GM12878 (cell line): ENCODE measurements at regions not wholly inside any gene's neighbourhood (a gene's known extent, or its start where the extent isn't known, plus 50 kb on each side); places are given as distances from the start of the nearest gene placed in this dataset.

Experiments used
- ATAC-seq: fragments of 200-7000 bp; cut with Tn5 transposase; 3 replicates; pipeline ENCODE4 v1.9.1; 2020; ENCODE audit warnings: mild to moderate bottlenecking, moderate library complexity
- BruUV-seq: library from RNA; stranded (reverse); fragments of 400-500 nt; replicated peaks from 2 replicates; lab custom pipeline; 2021; lab: Mats Ljungman, UMichigan
- CTCF ChIA-PET: fragments of 300-600 bp; sonication (Branson Sonifier 250); formaldehyde crosslinking; extraction: SDS; loops from one replicate; lab custom pipeline; 2021; ENCODE audit warnings: inconsistent platforms; lab: Yijun Ruan, JAX
- POLR2A ChIA-PET: fragments of 350-600 bp; formaldehyde crosslinking; extraction: SDS; loops from one replicate; lab custom pipeline; 2021; ENCODE audit warnings: inconsistent platforms; lab: Charles Lee
- RAD21 ChIA-PET: fragments of 300-600 bp; sonication (Branson Sonifier 250); formaldehyde crosslinking; loops from one replicate; lab custom pipeline; 2023; ENCODE audit warnings: antibody characterized with exemption; ENCODE audit not compliant: unreplicated experiment; lab: Charles Lee
- SMC1A ChIA-PET: fragments of 300-600 bp; sonication (Branson Sonifier 250); formaldehyde crosslinking; loops from one replicate; lab custom pipeline; 2023; ENCODE audit not compliant: unreplicated experiment, uncharacterized antibody; lab: Charles Lee
- DNase-seq: peaks from one replicate; pipeline ENCODE4 v3.0.0-alpha.2; 2011; ENCODE audit warnings: low read depth, low spot score
- FAIRE-seq: peaks from 3 replicates; lab custom pipeline; 2011; peaks lifted over from hg19 to GRCh38; lab: Jason Lieb, UNC
- H2AFZ ChIP-seq: 2 replicates; pipeline ENCODE4 v1.6.0; 2011; ENCODE audit warnings: low read depth, low read length, control low read depth; ENCODE audit not compliant: control insufficient read depth
- H3K27ac ChIP-seq: 2 replicates; pipeline ENCODE4 v1.5.1; 2011; ENCODE audit warnings: control low read depth; ENCODE audit not compliant: control insufficient read depth, insufficient read depth
- H3K27me3 ChIP-seq, 2 experiments: replicated peaks in 1 of 2; 2 replicates each; pipeline versions ENCODE4 v1.6.0 to v1.6.1; 2011; ENCODE audit warnings: low read length in 1 of 2; ENCODE audit not compliant: control insufficient read depth in 2 of 2, insufficient read depth in 2 of 2
- H3K36me3 ChIP-seq, 2 experiments: 2 replicates each; pipeline ENCODE4 v1.5.1; 2011; ENCODE audit warnings: low read length in 1 of 2; ENCODE audit not compliant: control insufficient read depth in 2 of 2, insufficient read depth in 2 of 2
- H3K4me1 ChIP-seq: 2 replicates; pipeline ENCODE4 v1.6.1; 2011; ENCODE audit warnings: mild to moderate bottlenecking, low read length, moderate library complexity, mixed read lengths; ENCODE audit not compliant: control insufficient read depth, insufficient read depth
- H3K4me2 ChIP-seq: 2 replicates; pipeline ENCODE4 v1.6.0; 2011; ENCODE audit warnings: control low read depth; ENCODE audit not compliant: control insufficient read depth, insufficient read depth
- H3K4me3 ChIP-seq: fragments of 200-600 bp; sonication (generic); 2 replicates; pipeline ENCODE4 v1.5.1; 2016
- H3K79me2 ChIP-seq: 2 replicates; pipeline ENCODE4 v1.6.0; 2011; ENCODE audit warnings: low read length; ENCODE audit not compliant: control insufficient read depth, insufficient read depth
- H3K9ac ChIP-seq: 2 replicates; pipeline ENCODE4 v1.8.0; 2011; ENCODE audit warnings: low read length, control low read depth, mixed read lengths; ENCODE audit not compliant: control insufficient read depth, insufficient read depth
- H3K9me3 ChIP-seq: replicated peaks from 3 replicates; pipeline ENCODE4 v1.5.1; 2011; ENCODE audit warnings: mild to moderate bottlenecking, low read length; ENCODE audit not compliant: control insufficient read depth, insufficient read depth
- H4K20me1 ChIP-seq: 2 replicates; pipeline ENCODE4 v1.6.0; 2011; ENCODE audit not compliant: control insufficient read depth, insufficient read depth
- ATF2 ChIP-seq: IDR thresholded peaks from 2 replicates; pipeline ENCODE4 v1.6.1; 2012; ENCODE audit warnings: low read length, inconsistent platforms
- DPF2 ChIP-seq: fragments of 450-650 bp; IDR thresholded peaks from 2 replicates; pipeline ENCODE4 v1.6.1; 2017; ENCODE audit warnings: mild to moderate bottlenecking
- SKIL ChIP-seq: fragments of 450-650 bp; IDR thresholded peaks from 2 replicates; pipeline ENCODE4 v1.6.1; 2017; ENCODE audit warnings: mild to moderate bottlenecking, low read depth, inconsistent platforms; ENCODE audit not compliant: poor library complexity, severe bottlenecking
- WGBS: methylation state at CpG from one replicate; pipeline ENCODE4 v1.1.6; 2016; ENCODE audit warnings: low lambda C conversion rate; ENCODE audit not compliant: insufficient replicate concordance, insufficient coverage; ENCODE audit errors: missing lambda C conversion rate; 5-methylcytosine and 5-hydroxymethylcytosine counted together
- in situ Hi-C: fragments of 300-500 bp; cut with MboI; formaldehyde crosslinking; loops from 9 replicates; pipeline ENCODE4 v1.14.3; 2018; ENCODE audit warnings: mixed read lengths
- intact Hi-C: fragments of 100-400 bp; cut with micrococcal nuclease; formaldehyde crosslinking; loops from one replicate; pipeline ENCODE4 v1.14.2; 2022; ENCODE audit not compliant: unreplicated experiment

GRCh38 chr3:167958141-167958540 lies 137.6 kb downstream of the GOLIM4 start:
- CTCF ChIA-PET, result no interaction called here

More at GRCh38 chr3:167958141-167958540, 137.6 kb downstream of the GOLIM4 start:
- no peaks in the 10 kb centered on the region for H4K20me1 ChIP-seq
- no peak for DNase-seq
- TF ChIP-seq SKIL (no peak), DPF2 (no peak), ATF2 (no peak)
- H2AFZ ChIP-seq, result no peak overlapping the region
- H3K9me3 ChIP-seq, result no peaks in the 10 kb centered on the region
- no peak for ATAC-seq
- POLR2A ChIA-PET, result no interaction called here
- no peaks in the 10 kb centered on the region for H3K36me3 ChIP-seq
- H3K27ac ChIP-seq, result no peak overlapping the region
- BruUV-seq, result no TSS peak
- peak; percentile 13 for FAIRE-seq
- H3K4me1 ChIP-seq, result no peaks in the 10 kb centered on the region
- H3K9ac ChIP-seq, result no peak overlapping the region
- no peak overlapping the region for H3K4me2 ChIP-seq
- SMC1A ChIA-PET, result no interaction called here
- 4% methylated on average over 1 of the region's 1 CpG for WGBS
- RAD21 ChIA-PET, result no interaction called here
- H3K4me3 ChIP-seq, result no peak overlapping the region
- intact Hi-C loops, result no loop called here
- H3K27me3 ChIP-seq, result no peaks in the 10 kb centered on the region
- no peaks in the 10 kb centered on the region for H3K79me2 ChIP-seq
- in situ Hi-C loops, result no loop called here
